GM12878 (cell line): ENCODE measurements at regions not wholly inside any gene's neighbourhood (a gene's known extent, or its start where the extent isn't known, plus 50 kb on each side); places are given as distances from the start of the nearest gene placed in this dataset.

ENCODE experiments used
- ATAC-seq: fragments of 200-7000 bp; cut with Tn5 transposase; 3 replicates; pipeline ENCODE4 v1.9.1; 2020; ENCODE audit warnings: mild to moderate bottlenecking, moderate library complexity
- BruUV-seq: library from RNA; stranded (reverse); fragments of 400-500 nt; replicated peaks from 2 replicates; lab custom pipeline; 2021; lab: Mats Ljungman, UMichigan
- CTCF ChIA-PET: fragments of 300-600 bp; sonication (Branson Sonifier 250); formaldehyde crosslinking; extraction: SDS; loops from one replicate; lab custom pipeline; 2021; ENCODE audit warnings: inconsistent platforms; lab: Yijun Ruan, JAX
- POLR2A ChIA-PET: fragments of 350-600 bp; formaldehyde crosslinking; extraction: SDS; loops from one replicate; lab custom pipeline; 2021; ENCODE audit warnings: inconsistent platforms; lab: Charles Lee
- RAD21 ChIA-PET: fragments of 300-600 bp; sonication (Branson Sonifier 250); formaldehyde crosslinking; loops from one replicate; lab custom pipeline; 2023; ENCODE audit warnings: antibody characterized with exemption; ENCODE audit not compliant: unreplicated experiment; lab: Charles Lee
- SMC1A ChIA-PET: fragments of 300-600 bp; sonication (Branson Sonifier 250); formaldehyde crosslinking; loops from one replicate; lab custom pipeline; 2023; ENCODE audit not compliant: unreplicated experiment, uncharacterized antibody; lab: Charles Lee
- DNase-seq: peaks from one replicate; pipeline ENCODE4 v3.0.0-alpha.2; 2011; ENCODE audit warnings: low read depth, low spot score
- FAIRE-seq: peaks from 3 replicates; lab custom pipeline; 2011; peaks lifted over from hg19 to GRCh38; lab: Jason Lieb, UNC
- H2AFZ ChIP-seq: 2 replicates; pipeline ENCODE4 v1.6.0; 2011; ENCODE audit warnings: low read depth, low read length, control low read depth; ENCODE audit not compliant: control insufficient read depth
- H3K27ac ChIP-seq: 2 replicates; pipeline ENCODE4 v1.5.1; 2011; ENCODE audit warnings: control low read depth; ENCODE audit not compliant: control insufficient read depth, insufficient read depth
- H3K27me3 ChIP-seq, 2 experiments: replicated peaks in 1 of 2; 2 replicates each; pipeline versions ENCODE4 v1.6.0 to v1.6.1; 2011; ENCODE audit warnings: low read length in 1 of 2; ENCODE audit not compliant: control insufficient read depth in 2 of 2, insufficient read depth in 2 of 2
- H3K36me3 ChIP-seq, 2 experiments: 2 replicates each; pipeline ENCODE4 v1.5.1; 2011; ENCODE audit warnings: low read length in 1 of 2; ENCODE audit not compliant: control insufficient read depth in 2 of 2, insufficient read depth in 2 of 2
- H3K4me1 ChIP-seq: 2 replicates; pipeline ENCODE4 v1.6.1; 2011; ENCODE audit warnings: mild to moderate bottlenecking, low read length, moderate library complexity, mixed read lengths; ENCODE audit not compliant: control insufficient read depth, insufficient read depth
- H3K4me2 ChIP-seq: 2 replicates; pipeline ENCODE4 v1.6.0; 2011; ENCODE audit warnings: control low read depth; ENCODE audit not compliant: control insufficient read depth, insufficient read depth
- H3K4me3 ChIP-seq: fragments of 200-600 bp; sonication (generic); 2 replicates; pipeline ENCODE4 v1.5.1; 2016
- H3K79me2 ChIP-seq: 2 replicates; pipeline ENCODE4 v1.6.0; 2011; ENCODE audit warnings: low read length; ENCODE audit not compliant: control insufficient read depth, insufficient read depth
- H3K9ac ChIP-seq: 2 replicates; pipeline ENCODE4 v1.8.0; 2011; ENCODE audit warnings: low read length, control low read depth, mixed read lengths; ENCODE audit not compliant: control insufficient read depth, insufficient read depth
- H3K9me3 ChIP-seq: replicated peaks from 3 replicates; pipeline ENCODE4 v1.5.1; 2011; ENCODE audit warnings: mild to moderate bottlenecking, low read length; ENCODE audit not compliant: control insufficient read depth, insufficient read depth
- H4K20me1 ChIP-seq: 2 replicates; pipeline ENCODE4 v1.6.0; 2011; ENCODE audit not compliant: control insufficient read depth, insufficient read depth
- BRCA1 ChIP-seq: IDR thresholded peaks from 2 replicates; pipeline ENCODE4 v1.6.1; 2011; ENCODE audit warnings: low read depth, low read length, improper control_type of control experiment
- CHD4 ChIP-seq: fragments of 200-600 bp; sonication (generic); IDR thresholded peaks from 2 replicates; pipeline ENCODE4 v1.6.1; 2016; ENCODE audit warnings: mild to moderate bottlenecking
- CREB1 ChIP-seq: IDR thresholded peaks from 2 replicates; pipeline ENCODE4 v1.6.1; 2012; ENCODE audit warnings: low read depth, mild to moderate bottlenecking, inconsistent platforms
- LARP7 ChIP-seq: fragments of 450-650 bp; IDR thresholded peaks from 2 replicates; pipeline ENCODE4 v1.6.1; 2017; ENCODE audit warnings: mild to moderate bottlenecking
- MEF2B ChIP-seq: fragments of 450-650 bp; IDR thresholded peaks from 2 replicates; pipeline ENCODE4 v1.6.1; 2018; ENCODE audit warnings: mild to moderate bottlenecking, moderate library complexity; ENCODE audit not compliant: partially characterized antibody, poor library complexity, severe bottlenecking
- NFXL1 ChIP-seq: fragments of 450-650 bp; IDR thresholded peaks from 2 replicates; pipeline ENCODE4 v1.6.1; 2017; ENCODE audit warnings: antibody characterized with exemption, mild to moderate bottlenecking, borderline replicate concordance
- PRDM15 ChIP-seq: fragments of 450-650 bp; formaldehyde crosslinking; IDR thresholded peaks from 2 replicates; pipeline ENCODE4 v1.4.0; 2020; ENCODE audit warnings: mild to moderate bottlenecking, moderate library complexity
- RBBP5 ChIP-seq: fragments of 200-600 bp; sonication (generic); conservative IDR thresholded peaks from 2 replicates; pipeline ENCODE4 v1.6.1; 2016
- SREBF2 ChIP-seq: IDR thresholded peaks from 2 replicates; pipeline ENCODE4 v1.6.1; 2012; ENCODE audit warnings: mild to moderate bottlenecking, low read length
- SRF ChIP-seq, 2 experiments: IDR thresholded peaks; 2 replicates each; pipeline ENCODE4 v1.6.1; 2011; ENCODE audit warnings: low read depth in 2 of 2, low read length in 2 of 2, mild to moderate bottlenecking in 1 of 2, moderate library complexity in 1 of 2
- TCF7 ChIP-seq: IDR thresholded peaks from 2 replicates; pipeline ENCODE4 v1.6.1; 2014; ENCODE audit warnings: antibody characterized with exemption, borderline replicate concordance
- USF1 ChIP-seq: IDR thresholded peaks from 2 replicates; pipeline ENCODE4 v1.6.1; 2011; ENCODE audit warnings: borderline replicate concordance, low read depth, mild to moderate bottlenecking, moderate library complexity, mixed read lengths, low read length; ENCODE audit not compliant: insufficient read depth; ENCODE audit errors: extremely low read length
- ZNF384 ChIP-seq: IDR thresholded peaks from 2 replicates; pipeline ENCODE4 v1.6.1; 2012; ENCODE audit warnings: low read depth, mild to moderate bottlenecking, low read length, improper control_type of control experiment, borderline replicate concordance
- WGBS: methylation state at CpG from one replicate; pipeline ENCODE4 v1.1.6; 2016; ENCODE audit warnings: low lambda C conversion rate; ENCODE audit not compliant: insufficient replicate concordance, insufficient coverage; ENCODE audit errors: missing lambda C conversion rate; 5-methylcytosine and 5-hydroxymethylcytosine counted together
- in situ Hi-C: fragments of 300-500 bp; cut with MboI; formaldehyde crosslinking; loops from 9 replicates; pipeline ENCODE4 v1.14.3; 2018; ENCODE audit warnings: mixed read lengths
- intact Hi-C: fragments of 100-400 bp; cut with micrococcal nuclease; formaldehyde crosslinking; loops from one replicate; pipeline ENCODE4 v1.14.2; 2022; ENCODE audit not compliant: unreplicated experiment
- TF ChIP-seq, protein P1 (sequence below): fragments of 450-650 bp; conservative IDR thresholded peaks from 2 replicates; pipeline ENCODE4 v1.6.1; 2017; ENCODE audit warnings: mild to moderate bottlenecking, moderate library complexity

DNA sequence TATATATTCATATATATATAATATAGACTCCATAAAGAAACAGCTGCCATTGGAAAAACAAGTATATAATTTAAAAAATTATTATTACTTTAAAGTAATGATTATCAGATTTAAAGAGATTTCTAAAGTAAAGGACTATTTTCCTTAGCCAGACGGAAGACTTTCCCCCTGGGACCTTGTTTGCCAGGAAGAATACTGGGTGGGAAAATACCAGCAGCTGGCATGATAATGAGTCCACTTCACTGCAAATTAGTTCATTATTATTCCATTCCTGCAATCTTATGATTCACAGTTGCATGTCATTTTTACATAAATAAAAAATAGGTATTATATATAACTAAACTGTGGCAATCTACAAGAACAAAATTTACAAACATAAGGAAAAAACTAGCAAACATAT lies 339.8 kb upstream of the CDH7 start (continued):
- TF ChIP-seq PRDM15 (no peak), BRCA1 (no peak)

GRCh38 chr18:65409261-65409660 lies 341.6 kb upstream of the CDH7 start:
- Histone ChIP-seq H3K36me3 (no peaks in the 10 kb centered on the region), H2AFZ (no peak overlapping the region), H3K79me2 (no peaks in the 10 kb centered on the region), H3K9me3 (no peaks in the 10 kb centered on the region), H3K4me1 (no peaks in the 10 kb centered on the region), H3K27ac (no peak overlapping the region), H3K27me3 (no peaks in the 10 kb centered on the region), H3K4me2 (no peak overlapping the region), H4K20me1 (no peaks in the 10 kb centered on the region), H3K4me3 (no peak overlapping the region), H3K9ac (no peak overlapping the region)
- ChIA-PET CTCF (no interaction called here), RAD21 (no interaction called here), POLR2A (no interaction called here), SMC1A (no interaction called here)
- intact Hi-C loops (no loop called here), in situ Hi-C loops (no loop called here)
- no peak for DNase-seq
- ATAC-seq, result no peak
- BruUV-seq, result no TSS peak
- no peak for FAIRE-seq
- 22% methylated on average over 3 of the region's 3 CpGs for WGBS
- no peak for TF ChIP-seq PRDM15
- no peak for TF ChIP-seq LARP7
- no peak for TF ChIP-seq RBBP5
- no peak for TF ChIP-seq SRF (IDR thresholded peaks at IDR 0.05; ENCODE audit: low read depth in 2 of 2, low read length in 2 of 2)
- no peak for TF ChIP-seq USF1
- no peak for TF ChIP-seq CREB1
- no peak for TF ChIP-seq NFXL1
- no peak for TF ChIP-seq CHD4
- TF ChIP-seq TCF7, result no peak
- TF ChIP-seq SREBF2, result no peak
- TF ChIP-seq MEF2B, result no peak
- TF ChIP-seq, protein P1, sequence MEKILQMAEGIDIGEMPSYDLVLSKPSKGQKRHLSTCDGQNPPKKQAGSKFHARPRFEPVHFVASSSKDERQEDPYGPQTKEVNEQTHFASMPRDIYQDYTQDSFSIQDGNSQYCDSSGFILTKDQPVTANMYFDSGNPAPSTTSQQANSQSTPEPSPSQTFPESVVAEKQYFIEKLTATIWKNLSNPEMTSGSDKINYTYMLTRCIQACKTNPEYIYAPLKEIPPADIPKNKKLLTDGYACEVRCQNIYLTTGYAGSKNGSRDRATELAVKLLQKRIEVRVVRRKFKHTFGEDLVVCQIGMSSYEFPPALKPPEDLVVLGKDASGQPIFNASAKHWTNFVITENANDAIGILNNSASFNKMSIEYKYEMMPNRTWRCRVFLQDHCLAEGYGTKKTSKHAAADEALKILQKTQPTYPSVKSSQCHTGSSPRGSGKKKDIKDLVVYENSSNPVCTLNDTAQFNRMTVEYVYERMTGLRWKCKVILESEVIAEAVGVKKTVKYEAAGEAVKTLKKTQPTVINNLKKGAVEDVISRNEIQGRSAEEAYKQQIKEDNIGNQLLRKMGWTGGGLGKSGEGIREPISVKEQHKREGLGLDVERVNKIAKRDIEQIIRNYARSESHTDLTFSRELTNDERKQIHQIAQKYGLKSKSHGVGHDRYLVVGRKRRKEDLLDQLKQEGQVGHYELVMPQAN, result no peak
- no peak for TF ChIP-seq ZNF384
